ENCODE measurements at regions not wholly inside any gene's neighbourhood (a gene's known extent, or its start where the extent isn't known, plus 50 kb on each side); places are given as distances from the start of the nearest gene placed in this dataset.

- no peak for DNase-seq
These were observed 129.8 kb upstream of the TANK start for GRCh38 chr2:161030260-161031063.

GRCh38 chr2:161031511-161031910 is 128.7 kb upstream of the TANK start:
- no peak for DNase-seq

- no peak for DNase-seq
These were observed 127.6 kb upstream of the TANK start for GRCh38 chr2:161032635-161033034.

- no peak for DNase-seq
These were observed 127.1 kb upstream of the TANK start for GRCh38 chr2:161033059-161033660.

- no peak for DNase-seq
These were observed 123.3 kb upstream of the TANK start for GRCh38 chr2:161036926-161037325.

- DNase-seq = no peak
These were observed 121.2 kb upstream of the TANK start for GRCh38 chr2:161039071-161039470.

GRCh38 chr2:161041356-161041755 is 118.9 kb upstream of the TANK start:
- DNase-seq = no peak

- no peak for DNase-seq
These were observed 117.1 kb upstream of the TANK start for GRCh38 chr2:161042990-161043625.

- no peak for DNase-seq
These were observed 115.9 kb upstream of the TANK start for GRCh38 chr2:161044095-161044865.

- no peak for DNase-seq
These were observed 115.3 kb upstream of the TANK start for GRCh38 chr2:161044921-161045320.

- DNase-seq = no peak
These were observed 114.5 kb upstream of the TANK start for GRCh38 chr2:161045726-161046125.

GRCh38 chr2:161046876-161047275 is 113.4 kb upstream of the TANK start:
- DNase-seq = no peak

- DNase-seq = no peak
These were observed 111.9 kb upstream of the TANK start for GRCh38 chr2:161048317-161048716.

- DNase-seq = no peak
These were observed 110.7 kb upstream of the TANK start for GRCh38 chr2:161049559-161049958.

GRCh38 chr2:161052214-161052613 is 108.0 kb upstream of the TANK start:
- no peak for DNase-seq

- no peak for DNase-seq
These were observed 104.9 kb upstream of the TANK start for GRCh38 chr2:161055289-161055688.

GRCh38 chr2:161059388-161059787 is 100.8 kb upstream of the TANK start:
- no peak for DNase-seq

GRCh38 chr2:161061786-161062185 is 98.4 kb upstream of the TANK start:
- DNase-seq = no peak

GRCh38 chr2:161063157-161063945 is 96.9 kb upstream of the TANK start:
- DNase-seq = peak; percentile 52

GRCh38 chr2:161063946-161064306 is 96.3 kb upstream of the TANK start:
- DNase-seq = peak; percentile 31

- DNase-seq = no peak
These were observed 92.3 kb upstream of the TANK start for GRCh38 chr2:161067846-161068350.

- DNase-seq = no peak
These were observed 91.6 kb upstream of the TANK start for GRCh38 chr2:161068670-161069069.
